Inflammatory macrophage treated with lipopolysaccharide for 1 hour (primary cell): ENCODE measurements at regions not wholly inside any gene's neighbourhood (a gene's known extent, or its start where the extent isn't known, plus 50 kb on each side); places are given as distances from the start of the nearest gene placed in this dataset.

ENCODE experiments used
- DNase-seq, 2 donors: peaks; one replicate each; pipeline ENCODE4 v3.0.0-alpha.2; 2020 to 2022

- DNase-seq, result no peak
Measured at GRCh38 chr6:166008441-166009369, 158.9 kb downstream of the TBXT start.

- no peak for DNase-seq
Measured at GRCh38 chr6:166007349-166008263, 160.0 kb downstream of the TBXT start.

DNA sequence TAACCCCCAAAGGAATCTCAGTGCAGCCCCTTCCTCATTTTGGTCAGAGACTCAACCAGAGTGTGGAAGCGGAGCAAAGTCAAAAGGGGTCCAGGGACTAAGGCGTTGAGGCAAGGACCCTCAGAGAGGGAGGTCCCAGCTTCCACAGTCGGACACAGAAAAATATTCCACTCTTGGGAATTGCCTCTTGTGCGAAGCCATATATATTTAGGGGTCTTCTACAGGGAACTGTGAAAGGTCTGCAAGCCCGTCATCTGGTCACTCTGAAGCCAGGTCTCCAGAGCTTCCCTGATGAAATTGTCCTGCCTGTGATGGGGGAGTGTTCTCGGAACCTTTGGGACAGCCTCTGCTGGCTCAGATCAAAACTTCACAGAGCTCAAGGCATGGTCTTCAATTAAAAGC is 160.8 kb downstream of the TBXT start:
- no peak for DNase-seq

- no peak for DNase-seq
Measured at GRCh38 chr6:166005944-166006899, 161.4 kb downstream of the TBXT start.

DNA sequence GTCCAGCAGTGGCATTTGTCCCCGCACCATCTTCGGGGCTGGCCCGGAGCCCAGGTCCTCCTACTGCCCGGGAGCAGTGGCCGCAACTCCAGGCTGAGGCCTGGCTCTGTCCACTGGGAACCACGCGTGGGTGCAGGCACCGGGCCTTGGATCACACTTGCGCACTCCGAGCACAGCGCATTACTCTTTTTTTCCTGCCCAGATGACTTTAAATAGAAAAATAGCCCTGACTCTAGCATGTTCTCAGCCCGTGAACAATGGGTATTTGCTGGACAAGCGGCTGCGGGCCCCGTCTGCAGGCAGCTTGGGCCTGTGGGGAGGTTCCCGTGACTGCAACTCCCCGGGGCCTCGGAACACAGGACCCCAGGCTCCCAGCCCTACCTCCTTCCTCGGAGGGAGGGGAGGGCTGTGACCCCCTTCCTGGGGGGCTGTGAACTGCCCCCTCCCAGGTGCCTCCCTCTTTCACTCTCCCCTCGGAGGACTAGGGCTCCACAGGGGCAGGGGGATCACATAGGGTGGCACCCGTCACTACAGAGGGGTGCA is 162.2 kb downstream of the TBXT start:
- no peak for DNase-seq

GRCh38 chr6:166004876-166005275 is 162.8 kb downstream of the TBXT start:
- DNase-seq, result no peak

- DNase-seq, result no peak
Measured at GRCh38 chr6:166004471-166004870, 163.2 kb downstream of the TBXT start.

- no peak for DNase-seq
Measured at GRCh38 chr6:166003569-166003968, 164.1 kb downstream of the TBXT start.

GRCh38 chr6:166001359-166001758 is 166.3 kb downstream of the TBXT start:
- no peak for DNase-seq

DNA sequence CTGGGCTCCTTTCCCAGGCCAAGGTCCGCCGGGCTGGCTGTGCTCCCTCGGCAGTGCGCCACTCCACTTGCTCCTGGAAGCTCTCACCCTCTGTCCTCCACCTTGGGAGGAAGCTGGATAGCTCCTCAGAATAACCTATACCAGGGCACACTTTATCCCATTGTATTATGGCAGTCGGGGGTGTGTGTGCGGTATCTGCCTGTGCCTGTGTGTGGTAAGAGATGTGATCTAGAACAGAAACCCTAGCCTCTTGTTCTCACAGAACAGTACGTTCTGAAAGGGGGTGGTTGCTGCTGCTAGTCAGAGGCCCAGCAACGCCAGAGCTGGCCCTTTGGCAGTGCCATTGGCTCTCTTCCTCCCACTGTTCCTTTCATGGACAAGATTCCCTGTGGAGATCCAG is 168.4 kb downstream of the TBXT start:
- no peak for DNase-seq

DNA sequence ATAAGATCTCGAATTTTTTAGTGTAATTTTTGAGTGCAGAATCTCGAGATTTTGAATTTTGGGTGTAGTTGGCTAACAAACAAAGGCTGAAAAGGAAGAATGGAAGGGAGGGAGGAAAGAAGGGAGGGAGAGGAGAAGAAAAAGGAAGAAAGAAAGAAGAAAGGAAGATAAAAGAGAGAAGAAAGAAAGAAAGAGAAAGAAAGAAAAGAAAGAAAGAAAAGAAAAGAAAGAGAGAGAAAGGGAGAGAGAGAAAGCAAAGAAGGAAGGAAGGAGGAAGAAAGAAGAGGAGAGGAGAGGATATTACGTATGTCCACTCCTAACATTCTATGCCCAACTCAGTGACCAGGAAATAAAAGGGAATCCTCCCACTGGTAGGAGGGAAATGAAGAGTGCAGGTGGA is 169.6 kb downstream of the TBXT start:
- DNase-seq, result no peak

GRCh38 chr6:165991341-165991740 is 176.3 kb downstream of the TBXT start:
- DNase-seq, result no peak

- DNase-seq, result no peak
Measured at GRCh38 chr6:165990216-165990615, 177.4 kb downstream of the TBXT start.

DNA sequence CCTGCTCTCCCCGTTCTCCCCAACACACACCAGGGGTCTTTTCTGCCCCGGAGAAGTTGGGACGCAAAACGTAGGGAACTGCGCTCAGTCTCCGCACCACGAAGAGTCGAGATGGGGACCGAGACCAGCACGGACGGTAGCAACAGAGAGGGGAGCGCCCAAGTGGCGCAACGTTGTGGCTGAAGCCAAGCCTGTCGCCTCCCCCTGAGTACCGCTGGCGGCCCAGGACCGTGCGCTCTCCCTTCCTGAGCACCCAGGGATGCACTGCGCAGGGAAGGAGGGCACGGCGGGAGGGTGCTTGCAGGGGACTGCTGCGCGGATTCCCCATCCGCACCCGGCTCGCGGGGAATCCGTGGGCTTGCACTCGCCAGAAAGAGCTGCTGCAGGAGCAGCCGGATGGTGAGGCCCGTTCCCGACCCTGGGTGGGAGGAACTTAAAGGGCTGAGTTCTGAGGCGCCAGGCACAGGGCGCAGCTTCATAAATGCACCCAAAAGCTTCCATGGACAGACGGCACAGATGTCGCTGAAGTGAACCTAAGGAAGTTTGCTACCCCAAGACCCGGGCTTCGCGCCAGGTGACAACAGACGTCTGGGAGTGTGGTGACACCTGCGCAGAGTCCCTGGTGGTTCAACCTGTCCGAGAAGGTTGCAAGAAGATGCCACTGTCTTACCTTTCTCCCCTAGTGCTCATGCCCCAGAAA is 178.7 kb downstream of the TBXT start:
- DNase-seq, result no peak

- DNase-seq, result no peak
Measured at GRCh38 chr6:165988302-165988756, 179.3 kb downstream of the TBXT start.

- no peak for DNase-seq
Measured at GRCh38 chr6:165987483-165988301, 180.0 kb downstream of the TBXT start.

DNA sequence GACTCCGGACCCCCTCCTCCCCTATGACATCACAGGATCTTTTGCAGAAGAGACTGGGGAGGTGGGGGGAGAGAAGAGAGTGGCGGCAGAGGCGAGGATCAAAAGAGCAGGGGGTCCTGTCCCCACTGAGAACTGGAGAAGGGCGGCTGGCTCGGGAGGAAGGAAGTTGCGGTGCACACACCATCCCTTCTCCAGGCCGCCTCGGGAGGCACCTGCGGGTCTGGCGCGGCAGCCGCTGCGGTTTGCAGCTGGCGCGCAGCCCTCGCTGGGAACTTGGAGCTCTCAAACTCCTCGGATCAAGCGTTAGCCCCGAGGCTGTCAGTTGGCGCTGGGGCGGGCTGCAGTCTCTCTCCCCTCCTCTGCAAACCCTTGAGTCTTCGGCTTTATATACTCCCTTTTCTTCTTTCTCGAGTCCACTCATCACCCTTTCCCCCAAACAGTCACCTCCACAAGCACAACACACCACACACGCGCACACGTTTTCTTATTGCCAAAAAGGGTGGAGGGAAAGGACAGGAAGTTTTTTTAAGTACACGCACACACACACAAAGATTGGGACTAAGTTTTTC is 180.7 kb downstream of the TBXT start:
- DNase-seq, result no peak

- DNase-seq, result no peak
Measured at GRCh38 chr6:165986311-165986913, 181.2 kb downstream of the TBXT start.

DNA sequence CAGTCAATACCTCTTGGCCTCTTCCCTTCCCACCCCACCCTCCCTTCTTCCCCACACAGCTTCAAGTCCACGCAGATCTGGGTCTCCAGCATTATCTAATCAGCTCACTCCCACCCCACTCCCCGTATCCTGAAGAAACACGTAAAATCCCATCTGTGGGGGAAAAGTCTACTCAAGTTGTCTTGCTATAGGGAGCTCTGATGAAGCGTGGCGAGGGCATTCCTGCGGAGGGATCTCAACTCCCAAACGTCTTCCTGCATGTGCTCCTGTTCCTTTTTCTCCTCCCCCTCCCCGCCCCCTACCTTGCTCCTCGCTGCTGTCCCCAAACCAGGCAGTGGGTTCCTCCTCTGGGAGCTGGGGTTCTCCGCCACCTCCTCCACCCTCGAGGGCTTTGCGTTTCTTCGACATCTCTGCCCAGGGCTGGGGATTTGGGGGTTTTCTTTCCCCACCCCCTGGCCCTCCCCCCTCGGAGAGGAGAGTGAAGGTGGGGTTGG is 181.8 kb downstream of the TBXT start:
- no peak for DNase-seq
